ENCODE measurements at regions not wholly inside any gene's neighbourhood (a gene's known extent, or its start where the extent isn't known, plus 50 kb on each side); places are given as distances from the start of the nearest gene placed in this dataset.

DNA sequence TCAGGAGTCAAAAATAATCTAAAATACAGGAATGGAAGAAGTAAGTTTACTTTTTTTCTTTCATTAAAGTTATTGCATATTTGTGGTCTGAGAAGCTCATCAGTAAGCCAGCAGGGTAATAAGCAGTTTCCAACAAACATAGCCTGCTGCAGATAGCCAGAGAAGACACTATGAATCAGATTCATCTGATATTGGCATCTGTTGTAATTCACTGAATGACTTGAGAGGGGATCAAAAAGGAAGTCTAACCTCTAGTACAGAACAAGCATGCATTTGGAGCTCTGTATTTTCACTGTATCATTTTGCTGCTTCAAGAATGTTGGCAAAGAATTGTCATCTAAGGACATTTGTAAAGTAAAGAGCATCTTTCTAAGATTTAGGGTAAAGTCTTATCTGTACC lies 53.8 kb upstream of the UFL1 start:
- DNase-seq (ENCODE audit: low spot score) = no peak
- in situ Hi-C loops (cut with MboI; ENCODE audit: low sequenced_read_pairs, unreplicated experiment) = no loop called here
- TF ChIP-seq, protein P1, sequence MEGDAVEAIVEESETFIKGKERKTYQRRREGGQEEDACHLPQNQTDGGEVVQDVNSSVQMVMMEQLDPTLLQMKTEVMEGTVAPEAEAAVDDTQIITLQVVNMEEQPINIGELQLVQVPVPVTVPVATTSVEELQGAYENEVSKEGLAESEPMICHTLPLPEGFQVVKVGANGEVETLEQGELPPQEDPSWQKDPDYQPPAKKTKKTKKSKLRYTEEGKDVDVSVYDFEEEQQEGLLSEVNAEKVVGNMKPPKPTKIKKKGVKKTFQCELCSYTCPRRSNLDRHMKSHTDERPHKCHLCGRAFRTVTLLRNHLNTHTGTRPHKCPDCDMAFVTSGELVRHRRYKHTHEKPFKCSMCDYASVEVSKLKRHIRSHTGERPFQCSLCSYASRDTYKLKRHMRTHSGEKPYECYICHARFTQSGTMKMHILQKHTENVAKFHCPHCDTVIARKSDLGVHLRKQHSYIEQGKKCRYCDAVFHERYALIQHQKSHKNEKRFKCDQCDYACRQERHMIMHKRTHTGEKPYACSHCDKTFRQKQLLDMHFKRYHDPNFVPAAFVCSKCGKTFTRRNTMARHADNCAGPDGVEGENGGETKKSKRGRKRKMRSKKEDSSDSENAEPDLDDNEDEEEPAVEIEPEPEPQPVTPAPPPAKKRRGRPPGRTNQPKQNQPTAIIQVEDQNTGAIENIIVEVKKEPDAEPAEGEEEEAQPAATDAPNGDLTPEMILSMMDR (IDR thresholded peaks at IDR 0.05; ENCODE audit: borderline replicate concordance, control extremely low read depth, extremely low read depth, insufficient read depth, missing control alignments) = no peak

DNA sequence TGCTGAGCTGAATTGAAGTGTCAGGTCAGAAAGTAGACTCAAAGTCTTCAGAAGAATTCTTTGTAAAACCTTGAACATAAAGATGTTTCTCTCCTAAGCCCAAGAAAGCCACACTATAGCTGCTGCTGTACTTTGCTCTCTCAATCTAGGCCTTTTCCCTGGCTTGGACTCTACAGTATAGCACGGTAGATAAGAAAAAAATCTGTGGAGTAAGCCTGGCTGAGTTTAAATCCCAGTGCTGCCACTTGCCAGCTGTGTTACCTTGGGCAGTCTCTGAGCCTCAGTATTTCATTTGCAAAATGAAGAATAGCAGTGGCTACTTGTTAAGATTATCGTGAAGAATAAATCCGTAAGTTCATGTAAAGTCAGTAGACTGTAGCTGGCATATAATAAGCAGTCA lies 53.3 kb upstream of the UFL1 start:
- TF ChIP-seq, protein P1 (IDR thresholded peaks at IDR 0.05; ENCODE audit: borderline replicate concordance, control extremely low read depth, extremely low read depth, insufficient read depth, missing control alignments) = no peak
- in situ Hi-C loops (cut with MboI; ENCODE audit: low sequenced_read_pairs, unreplicated experiment) = no loop called here

DNA sequence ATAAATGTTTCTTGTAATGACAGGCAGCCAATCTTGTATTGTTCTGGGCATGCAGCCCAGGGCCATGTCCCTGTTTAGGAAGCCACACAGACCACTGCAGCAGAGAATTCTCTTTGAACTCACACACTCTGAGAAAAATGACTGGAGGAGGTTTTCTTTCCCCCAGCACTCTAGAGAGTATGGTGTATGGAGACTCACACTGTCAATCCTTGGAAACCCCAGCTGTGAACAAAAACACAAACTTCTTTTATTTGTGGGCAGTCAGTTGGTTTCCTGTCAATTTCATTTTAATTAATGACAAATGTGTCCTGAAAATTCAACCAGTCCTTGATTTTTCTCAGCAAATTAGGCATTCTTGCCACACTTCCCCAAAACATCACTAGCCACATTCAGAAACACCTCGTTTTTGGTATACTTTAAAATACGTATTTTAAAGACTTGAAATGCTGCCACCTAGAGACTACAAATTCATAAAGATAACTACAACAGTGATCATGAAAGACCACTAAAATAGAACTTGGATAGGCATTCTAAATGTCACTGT lies 52.9 kb upstream of the UFL1 start:
- no peak for DNase-seq (ENCODE audit: low spot score)
- in situ Hi-C loops (cut with MboI; ENCODE audit: low sequenced_read_pairs, unreplicated experiment) = no loop called here
- TF ChIP-seq, protein P1 (IDR thresholded peaks at IDR 0.05; ENCODE audit: borderline replicate concordance, control extremely low read depth, extremely low read depth, insufficient read depth, missing control alignments) = no peak

More for the DNA sequence above, 53.3 kb upstream of the UFL1 start:
- DNase-seq (ENCODE audit: low spot score) = no peak

DNA sequence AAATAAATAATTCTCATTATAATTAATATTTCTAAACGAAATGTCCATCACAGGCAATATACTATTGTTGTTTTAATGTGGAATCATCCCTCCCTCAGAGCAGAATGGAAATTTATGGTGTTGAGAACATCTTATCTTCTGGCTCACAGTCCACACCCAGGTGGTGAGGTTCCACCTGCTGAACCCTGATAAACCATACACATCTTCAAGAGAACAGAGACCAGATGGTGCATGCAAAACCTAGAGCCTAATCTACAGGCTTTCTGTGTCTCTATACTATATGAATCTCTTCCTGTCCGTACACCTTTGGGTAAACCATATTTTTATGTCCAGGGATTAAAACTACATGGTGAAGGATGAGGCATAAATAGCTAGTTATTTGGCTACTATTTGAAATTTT lies 52.3 kb upstream of the UFL1 start:
- in situ Hi-C loops (cut with MboI; ENCODE audit: low sequenced_read_pairs, unreplicated experiment) = no loop called here
- TF ChIP-seq, protein P1 (IDR thresholded peaks at IDR 0.05; ENCODE audit: borderline replicate concordance, control extremely low read depth, extremely low read depth, insufficient read depth, missing control alignments) = no peak
- DNase-seq (ENCODE audit: low spot score) = no peak

DNA sequence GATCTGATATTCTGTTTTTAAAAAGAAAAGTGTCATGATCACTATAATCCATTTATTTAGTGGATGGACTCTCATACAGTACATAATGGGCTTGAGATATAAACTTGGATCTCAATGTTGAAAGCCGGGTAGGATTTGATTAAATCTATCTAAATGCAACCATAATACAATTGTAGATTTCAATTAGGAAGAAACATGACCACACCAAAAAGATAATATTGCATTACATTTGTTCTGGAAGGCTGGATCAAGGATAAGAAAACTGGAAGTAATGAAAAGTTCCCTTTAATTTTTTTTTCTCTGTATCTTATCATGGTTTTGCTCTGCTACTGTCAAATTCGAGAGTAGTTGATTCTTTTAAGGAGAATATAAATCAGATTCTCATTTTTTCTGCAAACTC lies 51.3 kb upstream of the UFL1 start:
- in situ Hi-C loops (cut with MboI; ENCODE audit: low sequenced_read_pairs, unreplicated experiment) = no loop called here
- no peak for DNase-seq (ENCODE audit: low spot score)
- TF ChIP-seq, protein P1 (IDR thresholded peaks at IDR 0.05; ENCODE audit: borderline replicate concordance, control extremely low read depth, extremely low read depth, insufficient read depth, missing control alignments) = no peak
